Keratinocyte (primary cell): ENCODE measurements at regions not wholly inside any gene's neighbourhood (a gene's known extent, or its start where the extent isn't known, plus 50 kb on each side); places are given as distances from the start of the nearest gene placed in this dataset.
A peak's percentile ranks its signal among the peaks of the same experiment; 100 is the strongest.

ENCODE experiments used
- DNase-seq: peaks from one replicate; pipeline ENCODE4 v3.0.0-alpha.2; 2011; ENCODE audit warnings: low read depth, missing footprints, low spot score
- FAIRE-seq: peaks from 2 replicates; lab custom pipeline; 2011; peaks lifted over from hg19 to GRCh38; lab: Jason Lieb, UNC
- H2AFZ ChIP-seq: 2 replicates; pipeline ENCODE4 v1.6.0; 2012; ENCODE audit warnings: low read length, control low read depth, inconsistent platforms; ENCODE audit not compliant: control insufficient read depth
- H3K27ac ChIP-seq: 2 replicates; pipeline ENCODE4 v1.5.1; 2011; ENCODE audit warnings: low read length; ENCODE audit not compliant: control insufficient read depth, insufficient read depth
- H3K27me3 ChIP-seq: 3 replicates; pipeline ENCODE4 v1.6.0; 2011; ENCODE audit warnings: low read length; ENCODE audit not compliant: control insufficient read depth, insufficient read depth; ENCODE audit errors: extremely low read depth
- H3K36me3 ChIP-seq, 2 experiments: 2 replicates in 1 of 2; 3 replicates in 1 of 2; pipeline ENCODE4 v1.5.1; 2011; ENCODE audit warnings: low read length in 2 of 2, mild to moderate bottlenecking in 1 of 2; ENCODE audit not compliant: control insufficient read depth in 2 of 2, insufficient read depth in 2 of 2; ENCODE audit errors: extremely low read depth in 1 of 2
- H3K4me1 ChIP-seq: 3 replicates; pipeline ENCODE4 v1.5.1; 2011; ENCODE audit warnings: low read length; ENCODE audit not compliant: control insufficient read depth, insufficient read depth; ENCODE audit errors: extremely low read depth
- H3K4me2 ChIP-seq: 3 replicates; pipeline ENCODE4 v1.6.0; 2011; ENCODE audit warnings: low read depth, low read length; ENCODE audit not compliant: control insufficient read depth, insufficient read depth; ENCODE audit errors: extremely low read depth
- H3K4me3 ChIP-seq, 3 experiments: fragments of 200-600 bp in 1 of 3; sonication (generic) in 1 of 3; 2 replicates in 2 of 3; 3 replicates in 1 of 3; pipeline ENCODE4 v1.5.1; 2011 to 2016; ENCODE audit warnings: low read length in 3 of 3, mild to moderate bottlenecking in 3 of 3, control low read depth in 2 of 3, inconsistent platforms in 1 of 3, low read depth in 1 of 3, mixed read lengths in 1 of 3, mixed run types in 1 of 3, moderate library complexity in 1 of 3; ENCODE audit not compliant: control insufficient read depth in 2 of 3, insufficient read depth in 2 of 3; ENCODE audit errors: extremely low read depth in 1 of 3
- H3K79me2 ChIP-seq: 2 replicates; pipeline ENCODE4 v1.6.0; 2012; ENCODE audit warnings: low read length; ENCODE audit not compliant: control insufficient read depth, insufficient read depth
- H3K9ac ChIP-seq: 3 replicates; pipeline ENCODE4 v1.6.0; 2011; ENCODE audit warnings: low read length; ENCODE audit not compliant: control insufficient read depth, insufficient read depth; ENCODE audit errors: extremely low read depth
- H3K9me1 ChIP-seq: 3 replicates; pipeline ENCODE4 v1.6.0; 2011; ENCODE audit warnings: low read length; ENCODE audit not compliant: control insufficient read depth, insufficient read depth; ENCODE audit errors: extremely low read depth
- H3K9me3 ChIP-seq: 2 replicates; pipeline ENCODE4 v1.5.1; 2012; ENCODE audit warnings: low read depth, low read length; ENCODE audit not compliant: control insufficient read depth
- H4K20me1 ChIP-seq: 3 replicates; pipeline ENCODE4 v1.6.0; 2011; ENCODE audit warnings: low read length; ENCODE audit not compliant: control insufficient read depth, insufficient read depth; ENCODE audit errors: extremely low read depth
- CTCF ChIP-seq, 3 experiments: IDR thresholded peaks in 1 of 3; conservative IDR thresholded peaks in 1 of 3; optimal IDR thresholded peaks in 1 of 3; 2 replicates in 2 of 3; 3 replicates in 1 of 3; pipeline versions ENCODE3 to v1.5.1; 2011; ENCODE audit warnings: low read length in 3 of 3, mild to moderate bottlenecking in 3 of 3, moderate library complexity in 2 of 3, control low read depth in 1 of 3, inconsistent platforms in 1 of 3; ENCODE audit not compliant: insufficient read depth in 2 of 3; ENCODE audit errors: extremely low read depth in 1 of 3
- EZH2 ChIP-seq: IDR thresholded peaks from one replicate; pipeline ENCODE4 v1.6.1; 2012; ENCODE audit warnings: inconsistent platforms, mild to moderate bottlenecking, low read length, moderate library complexity
- dilution Hi-C: fragments of 300-500 bp; cut with MboI; formaldehyde crosslinking; loops from one replicate; pipeline ENCODE4 v1.7.0; 2020; ENCODE audit warnings: low sequenced_read_pairs; ENCODE audit not compliant: extremely low pct_ligation_motif_present

- H3K27ac ChIP-seq = no peak overlapping the region
- H3K4me3 ChIP-seq = no peak overlapping the region
- H4K20me1 ChIP-seq = no peaks in the 10 kb centered on the region
- FAIRE-seq = no peak
- no peak overlapping the region for H3K4me2 ChIP-seq
- dilution Hi-C loops = no loop called here
- H3K27me3 ChIP-seq = no peaks in the 10 kb centered on the region
- H3K9ac ChIP-seq = no peak overlapping the region
- no peaks in the 10 kb centered on the region for H3K9me3 ChIP-seq
- DNase-seq = no peak
- H3K9me1 ChIP-seq = no peaks in the 10 kb centered on the region
- peaks cover 10% of the 10 kb centered on the region for H3K4me1 ChIP-seq
- no peaks in the 10 kb centered on the region for H3K79me2 ChIP-seq
- no peaks in the 10 kb centered on the region for H3K36me3 ChIP-seq
- H2AFZ ChIP-seq = no peak overlapping the region
- TF ChIP-seq CTCF (optimal IDR thresholded peaks at IDR 0.05 in 1 of 3, IDR thresholded peaks at IDR 0.05 in 1 of 3, conservative IDR thresholded peaks at IDR 0.05 in 1 of 3; ENCODE audit: extremely low read depth in 1 of 3, insufficient read depth in 2 of 3, low read length in 3 of 3) = no peak
- TF ChIP-seq EZH2 = no peak
These were observed 545.5 kb upstream of the TBX3 start for GRCh38 chr12:115229517-115229916.

- H2AFZ ChIP-seq = no peak overlapping the region
- H3K9ac ChIP-seq = no peak overlapping the region
- H3K27me3 ChIP-seq = no peaks in the 10 kb centered on the region
- no peaks in the 10 kb centered on the region for H3K79me2 ChIP-seq
- no peaks in the 10 kb centered on the region for H3K9me3 ChIP-seq
- H3K9me1 ChIP-seq = no peaks in the 10 kb centered on the region
- DNase-seq = no peak
- TF ChIP-seq CTCF (optimal IDR thresholded peaks at IDR 0.05 in 1 of 3, IDR thresholded peaks at IDR 0.05 in 1 of 3, conservative IDR thresholded peaks at IDR 0.05 in 1 of 3; ENCODE audit: extremely low read depth in 1 of 3, insufficient read depth in 2 of 3, low read length in 3 of 3) = no peak
- no peak for TF ChIP-seq EZH2
- no peaks in the 10 kb centered on the region for H3K36me3 ChIP-seq
- no peak overlapping the region for H3K27ac ChIP-seq
- dilution Hi-C loops = no loop called here
- no peak overlapping the region for H3K4me2 ChIP-seq
- no peak overlapping the region for H3K4me3 ChIP-seq
- peak; percentile 5 for FAIRE-seq
- H3K4me1 ChIP-seq = peaks cover 14% of the 10 kb centered on the region
- no peaks in the 10 kb centered on the region for H4K20me1 ChIP-seq
These were observed 544.5 kb upstream of the TBX3 start for GRCh38 chr12:115228434-115228833.
